OCI-M2 (cell line): ENCODE measurements at regions not wholly inside any gene's neighbourhood (a gene's known extent, or its start where the extent isn't known, plus 50 kb on each side); places are given as distances from the start of the nearest gene placed in this dataset.
A peak's percentile ranks its signal among the peaks of the same experiment; 100 is the strongest.
"Not testable (repeated sequence)": the region's sequence is repeated elsewhere in the genome, so short reads cannot be mapped to it uniquely, and the experiment has no call there.

Experiments used
- DNase-seq: peaks from one replicate; lab custom pipeline; 2025; ENCODE audit not compliant: unreplicated experiment; lab: John Stamatoyannopoulos, UW

DNA sequence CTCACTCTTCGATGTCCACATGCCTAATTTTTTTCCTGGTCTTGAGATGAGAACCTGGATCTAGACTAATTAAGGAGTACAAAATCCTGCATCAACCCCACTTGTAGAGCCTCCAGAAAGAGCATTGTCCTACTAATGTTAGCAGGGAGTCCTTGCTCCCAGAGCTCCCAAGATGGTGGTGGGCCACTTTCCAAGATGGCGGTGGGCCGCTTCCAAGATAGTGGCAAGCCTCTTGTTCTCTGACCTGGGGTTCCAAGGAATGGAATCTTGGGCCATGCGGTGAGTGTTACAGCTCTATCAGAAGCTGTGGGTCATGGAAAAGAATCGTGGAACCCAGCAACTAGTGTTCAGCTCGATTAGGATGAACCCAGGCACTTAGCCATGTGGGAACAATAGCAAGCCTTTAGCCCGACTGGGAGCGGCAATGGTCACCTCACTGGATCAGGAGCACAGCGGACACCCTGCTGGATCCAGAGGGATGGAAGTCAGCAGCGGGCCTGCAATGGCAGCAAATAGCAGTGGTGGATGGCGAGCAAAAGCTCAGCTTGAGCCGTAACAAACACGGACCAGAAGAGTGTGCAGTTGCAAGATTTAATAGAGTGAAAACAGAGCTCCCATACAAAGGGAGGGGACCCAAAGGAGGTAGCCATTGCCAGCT is 1997.5 kb upstream of the RAG2 start:
- DNase-seq, result not testable (repeated sequence)

DNA sequence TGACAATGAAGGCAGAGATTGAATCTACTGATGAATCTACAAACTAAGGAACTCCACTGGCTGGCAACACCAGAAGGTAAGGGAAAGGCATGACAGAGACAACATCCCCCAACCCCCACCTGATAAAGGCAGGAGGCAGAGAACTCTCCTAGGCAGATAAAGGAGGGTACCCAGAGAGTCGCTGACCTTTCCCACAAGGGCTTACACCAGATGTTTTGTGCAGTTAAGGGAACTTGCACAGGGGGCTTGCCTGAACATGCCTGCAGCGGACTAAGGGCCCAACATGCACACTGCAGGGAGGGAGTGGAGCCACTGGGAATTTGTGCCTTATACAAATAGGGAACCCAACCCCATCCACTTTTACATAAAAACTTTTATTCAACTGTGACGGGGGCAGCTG is 1996.9 kb upstream of the RAG2 start:
- DNase-seq, result no peak

DNA sequence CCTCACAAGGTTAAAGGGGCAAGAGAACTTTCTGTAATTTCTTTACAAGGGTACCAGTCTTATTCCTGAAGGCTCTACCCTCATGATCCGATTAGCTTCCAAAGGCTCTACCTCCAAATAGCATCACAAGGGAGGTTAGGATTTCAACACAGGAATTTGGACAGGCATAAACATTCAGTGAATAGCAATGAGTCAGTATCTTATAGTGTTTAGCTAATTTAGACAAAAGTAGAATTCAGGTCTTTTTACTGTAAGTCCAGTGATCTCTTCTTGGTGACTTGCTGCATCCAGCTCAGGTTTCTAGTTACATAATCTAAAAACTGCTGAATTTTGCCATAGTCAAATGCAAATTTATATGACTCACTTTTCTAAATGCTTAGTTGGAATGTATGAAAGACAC is 1995.6 kb upstream of the RAG2 start:
- no peak for DNase-seq

DNA sequence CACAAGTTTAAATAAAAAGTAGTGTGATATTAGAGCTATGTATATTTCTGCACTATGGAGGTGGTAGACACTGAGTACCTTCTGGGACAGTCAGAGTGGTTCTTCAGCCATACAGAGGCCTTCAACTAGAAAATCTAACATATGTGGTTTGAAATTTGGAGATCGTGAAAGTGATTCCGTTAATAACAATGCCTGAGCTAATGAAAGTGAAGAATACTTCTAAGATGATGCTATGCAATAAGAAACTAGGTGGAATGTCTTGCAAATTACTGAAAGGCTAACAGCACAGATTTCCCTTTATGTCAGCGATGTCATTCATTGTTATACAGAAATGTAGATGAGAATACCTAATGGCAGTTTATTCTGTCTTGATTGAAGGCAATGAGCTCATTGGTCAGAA is 1984.7 kb upstream of the RAG2 start:
- no peak for DNase-seq

DNA sequence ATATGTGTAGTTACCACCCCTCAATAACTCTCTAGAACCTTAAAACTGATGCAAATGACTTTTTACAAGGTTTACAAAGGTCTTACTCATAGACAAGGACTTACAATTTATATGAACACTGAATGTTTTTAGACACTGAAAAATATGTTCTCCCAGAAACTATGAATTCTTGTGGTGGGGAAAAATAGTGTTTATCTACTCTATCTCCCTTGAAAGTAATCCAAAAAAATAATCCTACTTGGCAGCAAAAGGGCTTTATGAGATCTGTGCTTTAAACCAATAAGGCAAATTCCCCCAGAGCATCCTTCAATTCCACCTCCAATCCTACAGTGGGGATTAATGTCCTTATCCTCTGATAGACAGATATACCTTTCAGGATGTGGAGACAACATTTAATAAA is 1984.1 kb upstream of the RAG2 start:
- no peak for DNase-seq

DNA sequence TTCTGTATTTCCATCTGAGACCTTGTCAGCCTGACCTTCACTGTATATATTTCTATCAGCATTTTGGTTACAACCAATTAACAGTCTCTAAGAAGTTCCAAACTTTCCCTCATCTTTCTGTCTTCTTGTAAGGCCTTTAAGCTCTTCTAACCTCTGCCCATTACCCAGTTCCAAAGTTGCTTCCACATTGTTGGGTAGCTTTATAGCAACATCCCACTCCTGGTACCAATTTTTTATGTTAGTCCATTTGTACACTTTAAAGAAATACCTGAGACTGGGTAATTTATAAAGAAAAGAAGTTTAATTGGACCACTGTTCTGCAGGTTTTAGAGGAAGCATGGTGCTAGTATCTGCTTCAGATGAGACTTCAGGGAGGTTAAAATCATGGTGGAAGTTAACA is 1979.7 kb upstream of the RAG2 start:
- DNase-seq, result no peak

DNA sequence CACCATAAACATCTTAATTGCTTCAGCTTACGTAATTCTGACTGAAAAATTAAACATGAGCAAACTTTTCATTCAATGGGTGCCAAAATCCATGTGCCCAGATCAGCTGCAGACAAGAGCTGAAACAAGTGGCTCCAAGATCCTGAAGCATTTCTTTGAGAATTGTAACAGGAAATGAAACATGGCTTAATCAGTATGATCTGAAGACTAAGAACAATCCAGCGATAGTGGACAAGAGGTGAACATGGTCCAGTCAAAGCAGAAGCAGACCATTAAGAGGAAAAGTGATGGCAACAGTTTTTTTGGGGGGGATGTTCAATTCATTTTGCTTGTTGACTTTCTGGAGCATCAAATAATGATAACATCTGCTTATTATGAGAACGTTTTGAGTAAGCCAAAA is 1964.5 kb upstream of the RAG2 start:
- no peak for DNase-seq

DNA sequence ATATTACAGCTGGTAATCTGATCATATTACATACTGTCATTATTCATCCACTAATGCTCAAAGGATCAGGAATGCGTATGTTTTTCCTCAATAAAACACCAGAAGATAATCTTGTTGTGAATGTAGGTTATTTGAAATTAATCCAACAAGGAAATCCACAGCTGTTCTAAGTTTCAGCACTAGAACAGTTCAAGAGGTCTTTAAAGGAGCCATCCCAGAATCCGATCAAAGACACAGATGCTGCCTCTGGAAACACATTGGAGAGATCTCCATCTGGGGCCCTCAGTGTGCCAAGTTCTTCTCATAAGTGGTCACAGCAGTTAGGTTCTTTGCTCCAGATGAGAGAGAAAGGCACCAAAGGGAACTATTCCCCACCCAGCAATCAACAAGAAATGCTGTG is 1955.1 kb upstream of the RAG2 start:
- DNase-seq, result no peak

DNA sequence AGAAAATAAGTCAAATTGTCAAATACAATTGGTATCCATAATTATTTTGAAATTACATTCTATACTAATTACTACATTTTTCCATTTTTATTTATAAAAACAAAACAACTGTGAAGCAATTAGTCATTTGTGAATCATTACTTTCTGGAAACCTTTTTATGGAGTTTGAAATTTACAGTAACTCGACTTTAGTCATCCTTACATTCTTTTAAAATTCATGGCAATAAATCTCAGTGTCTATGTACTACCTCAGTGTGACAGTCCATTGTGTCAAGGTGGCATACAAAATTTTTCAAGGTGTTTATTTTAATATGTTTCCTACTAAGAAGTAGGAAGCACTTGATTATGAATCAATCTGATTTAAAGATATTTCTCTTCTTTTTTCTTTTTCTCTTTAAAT is 1949.4 kb upstream of the RAG2 start:
- DNase-seq, result no peak

DNA sequence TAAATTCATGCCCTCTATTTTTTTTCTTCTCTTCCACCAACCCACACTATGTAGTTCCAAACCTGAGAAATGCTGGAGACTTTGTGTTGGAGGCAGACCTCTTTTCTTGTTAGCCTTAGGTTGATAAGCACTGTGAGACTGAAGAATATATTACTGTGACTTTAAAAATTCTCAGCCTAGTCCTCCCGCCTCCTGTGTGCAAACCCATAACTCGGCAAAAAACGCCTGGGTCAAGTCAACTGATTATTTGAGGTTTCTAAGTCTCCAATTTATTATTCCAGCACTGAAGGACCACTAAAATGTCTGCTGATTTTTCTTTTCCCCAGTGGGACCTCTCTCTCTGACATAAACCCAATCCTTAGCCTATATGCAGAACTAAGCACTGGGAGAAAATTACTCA is 1946.0 kb upstream of the RAG2 start:
- DNase-seq, result no peak

DNA sequence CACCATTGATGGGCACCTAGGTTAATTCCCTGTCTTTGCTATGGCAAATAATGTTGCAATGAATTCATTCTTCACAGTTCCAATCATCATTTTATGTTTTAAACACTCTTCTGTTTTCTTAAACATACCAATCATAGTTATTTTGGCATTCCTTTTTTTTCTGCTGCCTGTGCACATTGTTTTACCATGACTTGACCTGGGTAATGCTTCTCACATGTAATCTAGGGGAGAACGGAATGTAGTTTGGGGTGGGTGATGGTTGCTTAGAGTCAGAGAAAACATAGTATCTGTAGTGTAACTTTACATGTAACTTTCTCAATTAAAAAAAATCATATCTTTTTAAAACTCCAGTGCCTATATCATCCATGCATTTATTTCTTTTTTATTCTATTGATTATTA is 1945.3 kb upstream of the RAG2 start:
- DNase-seq, result no peak

DNA sequence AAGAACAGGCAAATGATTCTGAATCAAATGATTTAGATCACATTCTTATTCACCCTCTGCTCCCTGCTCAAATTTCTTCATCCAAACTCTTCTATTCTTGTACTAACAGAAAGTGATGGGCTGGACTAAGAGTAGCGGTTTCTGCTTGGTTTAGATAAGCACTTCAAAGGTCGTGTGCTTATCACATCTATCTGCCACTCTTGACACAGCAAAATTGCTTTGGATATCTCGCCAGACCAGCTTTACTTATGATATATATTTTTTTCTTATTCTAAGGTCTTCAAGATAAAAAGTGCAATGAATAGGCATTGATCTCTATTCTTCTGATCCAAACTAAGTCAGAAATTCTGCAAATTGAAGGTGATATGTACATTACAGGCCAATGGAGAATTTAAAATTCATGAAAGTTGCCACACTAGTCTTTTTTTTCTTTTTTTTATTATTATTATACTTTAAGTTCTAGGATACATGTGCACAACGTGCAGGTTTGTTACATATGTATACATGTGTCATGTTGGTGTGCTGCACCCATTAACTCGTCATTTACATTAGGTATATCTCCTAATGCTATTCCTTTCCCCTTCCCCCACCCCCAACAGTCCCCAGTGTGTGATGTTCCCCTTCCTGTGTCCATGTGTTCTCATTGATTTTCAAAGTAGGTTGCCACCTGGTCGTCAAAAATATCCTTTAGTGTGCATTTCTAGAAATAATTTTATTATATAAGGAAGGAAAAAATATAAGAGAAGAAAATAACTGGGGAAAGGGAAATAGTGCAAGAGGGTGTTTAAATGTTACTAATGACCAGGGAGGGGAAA is 1941.0 kb upstream of the RAG2 start:
- DNase-seq, result peak; percentile 22

DNA sequence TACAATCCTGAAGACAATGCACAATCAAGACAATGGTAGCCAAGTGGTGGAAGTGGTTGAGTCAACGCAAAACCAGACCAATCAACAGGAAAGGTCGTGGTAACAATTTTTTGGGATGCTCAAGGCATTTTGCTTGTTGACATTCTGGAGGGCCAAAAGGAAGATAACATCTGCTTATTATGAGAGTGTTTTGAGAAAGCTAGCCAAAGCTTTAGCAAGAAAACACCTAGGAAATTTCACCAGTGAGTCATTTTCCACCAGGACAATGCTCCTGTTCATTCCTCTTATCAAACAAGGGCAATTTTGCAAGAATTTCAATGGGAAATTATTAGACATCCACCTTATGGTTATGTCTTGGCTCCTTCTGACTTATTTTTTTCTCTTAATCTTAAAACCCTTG is 1932.2 kb upstream of the RAG2 start:
- DNase-seq, result no peak

DNA sequence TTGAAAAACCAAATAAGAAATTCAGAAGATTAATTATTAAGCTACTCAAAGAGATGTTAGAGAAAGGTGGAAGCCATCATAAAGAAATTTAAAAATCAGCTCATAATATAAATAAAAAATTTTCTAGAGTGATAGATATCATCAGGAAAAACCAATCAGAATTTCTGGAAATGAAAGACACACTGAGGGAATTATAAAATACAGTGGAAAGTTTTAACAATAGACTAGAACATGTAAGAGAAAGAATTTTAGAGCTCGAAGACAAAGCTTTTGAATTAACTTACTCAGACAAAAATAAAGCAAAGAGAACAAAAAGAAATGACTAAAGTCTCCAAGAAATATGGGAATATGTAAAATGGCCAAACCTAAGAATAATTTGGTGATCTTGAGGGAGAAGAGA is 1926.9 kb upstream of the RAG2 start:
- no peak for DNase-seq

DNA sequence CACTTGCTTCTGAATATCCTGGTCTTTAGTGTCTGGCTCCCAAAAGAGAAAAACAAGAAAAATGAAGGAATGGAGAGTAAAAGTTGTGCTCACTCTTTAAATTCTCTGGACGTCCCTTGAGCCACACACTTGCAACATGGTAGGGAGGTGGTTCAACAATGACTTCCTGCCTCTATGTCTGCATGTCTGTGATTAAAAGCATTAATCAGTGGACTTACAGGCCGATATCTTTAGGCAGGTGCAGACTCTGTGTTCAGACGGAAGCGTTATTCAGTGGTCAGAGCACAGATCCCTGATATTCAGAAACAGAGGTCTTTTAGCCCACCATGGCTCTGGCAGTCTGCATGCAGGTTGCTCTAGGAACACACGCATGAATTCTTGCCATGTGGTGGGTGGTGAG is 1920.0 kb upstream of the RAG2 start:
- no peak for DNase-seq

DNA sequence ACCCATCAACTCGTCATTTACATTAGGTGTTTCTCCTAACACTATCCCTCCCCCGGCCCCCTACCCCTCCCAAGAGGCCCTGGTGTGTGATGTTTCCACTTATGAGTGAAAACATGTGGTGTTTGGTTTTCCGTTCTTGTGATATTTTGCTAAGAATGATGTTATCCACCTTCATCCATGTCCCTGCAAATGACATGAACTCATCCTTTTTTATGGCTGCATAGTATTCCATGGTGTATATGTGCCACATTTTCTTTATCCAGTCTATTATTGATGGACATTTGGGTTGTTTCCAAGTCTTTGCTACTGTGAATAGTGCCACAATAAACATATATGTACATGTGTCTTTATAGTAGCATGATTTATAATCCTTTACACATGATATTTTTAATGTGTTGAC is 1914.8 kb upstream of the RAG2 start:
- DNase-seq, result not testable (repeated sequence)

DNA sequence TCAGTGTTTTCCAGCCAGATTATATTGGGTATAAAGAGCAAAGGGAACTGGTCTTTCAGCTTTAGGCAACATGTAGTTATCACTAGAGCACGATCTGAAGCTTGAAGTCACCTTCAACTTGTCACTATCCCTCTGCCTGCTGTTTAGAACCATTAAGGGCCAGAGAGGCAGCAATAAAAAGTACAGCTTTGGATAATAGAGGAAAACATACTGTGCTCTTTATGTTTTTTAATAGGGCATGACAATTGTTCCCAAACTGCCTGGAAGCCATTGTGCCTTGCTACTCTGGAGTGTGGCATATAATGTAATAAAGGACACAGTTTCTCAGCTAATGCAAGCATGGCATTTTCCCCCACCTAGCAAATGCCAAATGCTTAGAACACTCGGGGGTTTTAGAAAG is 1912.0 kb upstream of the RAG2 start:
- no peak for DNase-seq

DNA sequence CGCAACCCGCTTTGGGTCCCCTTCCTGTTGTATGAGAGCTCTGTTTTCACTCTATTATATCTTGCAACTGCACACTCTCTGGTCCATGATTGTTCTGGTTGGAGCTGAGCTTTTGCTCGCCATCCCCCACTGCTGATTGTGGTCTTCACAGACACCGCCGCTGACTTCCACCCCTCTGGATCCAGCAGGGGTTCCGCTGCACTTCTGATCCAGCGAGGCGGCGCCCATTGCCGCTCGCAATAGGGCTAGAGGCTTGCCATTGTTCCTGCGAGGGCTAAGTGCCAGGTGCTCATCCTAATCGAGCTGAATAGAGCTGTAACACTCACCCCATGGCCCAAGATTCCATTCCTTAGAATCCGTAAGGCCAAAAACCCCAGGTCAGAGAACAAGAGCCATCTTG is 1905.8 kb upstream of the RAG2 start:
- no peak for DNase-seq

DNA sequence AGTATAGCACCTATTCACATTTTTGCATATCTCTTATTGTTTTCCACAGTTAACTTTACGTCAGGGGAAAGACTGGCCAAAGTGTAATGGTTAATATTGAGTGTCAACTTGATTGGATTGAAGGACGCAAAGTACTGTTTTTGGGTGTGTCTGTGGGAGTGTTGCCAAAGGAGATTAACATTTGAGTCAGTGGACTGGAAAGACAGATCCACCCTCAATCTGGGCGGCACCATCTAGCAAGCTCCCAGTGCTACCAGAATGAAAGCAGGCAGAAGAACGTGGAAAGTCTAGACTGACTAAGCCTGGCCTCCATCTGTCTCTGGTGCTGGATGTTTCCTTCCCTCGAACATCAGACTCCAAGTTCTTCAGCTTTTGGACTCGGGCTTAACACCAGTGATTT is 1900.7 kb upstream of the RAG2 start:
- no peak for DNase-seq

DNA sequence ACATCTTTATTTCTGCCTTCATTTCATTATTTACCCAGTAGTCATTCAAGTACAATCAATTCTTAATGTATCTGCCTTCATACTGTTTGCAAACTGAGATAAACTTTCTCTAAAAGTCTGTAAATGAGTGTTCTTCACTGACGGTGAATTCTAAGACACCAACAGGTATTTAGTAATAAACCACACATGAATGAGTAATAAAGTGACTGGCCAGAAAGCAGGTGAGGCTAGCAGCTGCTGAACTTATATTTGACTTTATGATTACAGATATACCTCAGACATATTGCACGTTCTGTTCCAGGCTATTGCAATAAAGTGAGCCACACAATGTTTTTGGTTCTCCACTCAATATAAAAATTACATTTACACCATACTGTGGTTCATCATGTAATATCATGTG is 1894.0 kb upstream of the RAG2 start:
- no peak for DNase-seq

DNA sequence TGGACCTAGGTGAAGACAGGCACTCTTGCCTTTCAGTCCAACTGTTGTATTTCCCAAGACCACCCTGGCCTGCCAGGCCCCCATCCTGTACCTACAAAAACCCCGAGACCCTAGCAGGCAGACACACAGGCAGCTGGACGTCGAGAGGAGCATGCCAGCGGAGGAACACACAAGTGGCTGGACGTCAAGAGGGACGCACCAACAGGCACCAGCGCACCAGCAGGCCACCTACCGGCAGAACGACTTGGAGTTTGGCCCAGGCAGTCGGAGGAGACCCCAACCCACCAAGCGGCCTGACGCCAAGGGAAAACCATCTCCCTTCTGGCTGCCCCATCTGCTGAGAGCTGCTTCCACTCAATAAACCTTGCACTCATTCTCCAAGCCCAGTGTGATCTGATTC is 1883.4 kb upstream of the RAG2 start:
- DNase-seq, result no peak

DNA sequence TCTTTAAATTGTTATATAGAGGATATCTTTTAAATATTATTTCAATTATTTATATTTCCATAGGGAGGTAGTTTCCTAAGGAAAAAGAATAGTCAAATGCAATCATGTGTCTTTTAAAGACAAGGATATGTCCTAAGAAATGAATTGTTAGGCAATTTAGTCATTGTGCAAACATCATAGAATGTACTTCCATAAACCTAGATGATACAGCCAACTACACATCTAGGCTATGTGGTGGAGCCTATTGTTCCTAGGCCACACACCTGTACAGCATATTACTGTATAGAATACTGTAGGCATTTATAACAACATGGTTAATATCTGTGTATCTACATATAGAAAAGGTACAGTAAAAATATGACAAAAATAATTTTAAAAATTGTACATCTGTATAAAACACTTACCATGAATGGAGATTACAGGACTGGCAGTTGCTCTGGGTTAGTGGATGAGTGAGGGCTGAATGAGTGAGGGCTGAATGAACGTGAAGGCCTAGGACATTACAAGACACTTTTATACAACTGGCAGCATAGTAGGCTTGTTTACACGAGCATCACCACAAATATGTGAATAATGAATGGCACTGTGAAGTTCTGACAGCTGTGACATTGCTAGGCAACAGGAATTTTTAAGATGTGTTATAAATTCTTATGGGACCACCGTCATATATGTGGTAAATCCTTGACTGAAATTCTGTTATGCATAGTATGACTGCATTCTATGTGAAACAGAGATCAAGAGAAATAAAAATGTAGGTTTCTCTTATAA is 1879.0 kb upstream of the RAG2 start:
- DNase-seq, result no peak
